Heart right ventricle (tissue), 16 donors: ENCODE measurements at regions not wholly inside any gene's neighbourhood (a gene's known extent, or its start where the extent isn't known, plus 50 kb on each side); places are given as distances from the start of the nearest gene placed in this dataset.

Source experiments
- ATAC-seq, 8 donors: fragments of 200-7000 bp; cut with Tn5 transposase; one replicate each; pipeline ENCODE4 v1.9.1; 2020; ENCODE audit warnings: mild to moderate bottlenecking in 8 of 8, moderate library complexity in 8 of 8, moderate number of reproducible peaks in 1 of 8
- DNase-seq, 2 donors: peaks; one replicate each; pipeline ENCODE4 v3.0.0-alpha.2; 2020
- H3K27ac ChIP-seq, 10 donors: fragments of 200-600 bp; sonication (generic) in 2 of 10; one replicate each; pipeline versions ENCODE4 v1.5.0 to v1.8.0; 2020 to 2022; ENCODE audit warnings: mild to moderate bottlenecking in 3 of 10
- H3K27me3 ChIP-seq, 7 donors: fragments of 200-600 bp; one replicate each; pipeline ENCODE4 v1.8.0; 2021 to 2022; ENCODE audit warnings: mild to moderate bottlenecking in 2 of 7
- H3K36me3 ChIP-seq, 9 donors: fragments of 200-600 bp; sonication (generic) in 1 of 9; one replicate each; pipeline versions ENCODE4 v1.5.0 to v1.8.0; 2020 to 2022; ENCODE audit warnings: mild to moderate bottlenecking in 2 of 9
- H3K4me1 ChIP-seq, 9 donors: fragments of 200-600 bp; sonication (generic) in 1 of 9; one replicate each; pipeline versions ENCODE4 v1.5.0 to v1.8.0; 2020 to 2022; ENCODE audit warnings: mild to moderate bottlenecking in 4 of 9
- H3K4me3 ChIP-seq, 10 donors: fragments of 200-600 bp; sonication (generic) in 2 of 10; one replicate each; pipeline versions ENCODE4 v1.5.0 to v1.8.0; 2020 to 2022; ENCODE audit warnings: mild to moderate bottlenecking in 7 of 10, moderate library complexity in 2 of 10
- H3K9me3 ChIP-seq, 11 donors: fragments of 200-600 bp in 10 of 11; sonication (generic) in 2 of 11; one replicate each; pipeline versions ENCODE4 v1.5.0 to v1.8.0; 2013 to 2022; ENCODE audit warnings: mild to moderate bottlenecking in 2 of 11, control low read depth in 1 of 11, moderate library complexity in 1 of 11
- WGBS, 2 donors: extraction: QIAGEN DNeasy Blood & Tissue Kit; methylation state at CpG; one replicate each; pipeline ENCODE4 v1.1.7; 2013; ENCODE audit warnings: inconsistent platforms in 1 of 2; 5-methylcytosine and 5-hydroxymethylcytosine counted together
- intact Hi-C, 10 donors: fragments of 100-400 bp; cut with DNase I; formaldehyde crosslinking; loops; one replicate each; pipeline versions ENCODE4 v1.11.1 to v1.14.2; 2022
- TF ChIP-seq, protein P1 (sequence below), 9 donors: fragments of 200-600 bp; sonication (generic) in 2 of 9; IDR thresholded peaks; one replicate each; pipeline versions ENCODE4 v1.5.0 to v1.8.0; 2021 to 2022; ENCODE audit warnings: antibody characterized with exemption in 9 of 9, mild to moderate bottlenecking in 5 of 9, moderate library complexity in 1 of 9
- donor health status: Arrhythmogenic right ventricular cardiomyopathy.
- donor health status: ischemic (EF 13 %, LVEDD 7.1; RV severe dilation, severe dysfunction).
- donor health status: healthy with polysubstance abuse.
- donor health status: DM: no; HTN: yes; CAD: no.
- donor health status: DM: no; HTN: no; CAD: no.
- donor health status: ischemic (EF 25% LVEDD 6.9; RV normal size, moderate dysfunction).
- donor health status: ischemic (EF 25% LVEDD 5.7; RV mildly dilated, moderate dysfunction).
- donor health status: healthy.
- donor health status: DM: yes; HTN: yes; CAD: no.
- donor health status: Ischemic cardiomyopathy.
- donor health status: ischemic (EF 35%, LVEDD 5.7; RV mildly dilated, moderate dysfunction).
- donor health status: nonischemic (EF 11% LVEDD 7.7; RV severe dilation, severe dysfunction).
- donor health status: DM: yes; HTN: yes; CAD: no.
- donor health status: PGD.
- donor health status: ischemic (EF 29% LVEDD 5.4; RV normal size, mild dysfunction).
- donor health status: nonischemic (EF 23%, LVEDD 6.1; RV moderate dilation, normal function).

GRCh38 chr12:43241986-43242385 is 310.0 kb downstream of the ADAMTS20 start:
- Histone ChIP-seq H3K4me1 (no peaks in the 10 kb centered on the region), H3K27me3 (no peaks in the 10 kb centered on the region), H3K27ac (no peak overlapping the region), H3K4me3 (no peak overlapping the region), H3K9me3 (peaks cover 0 to 4% (median 0%) of the 10 kb centered on the region in 11 donors), H3K36me3 (no peaks in the 10 kb centered on the region)
- ATAC-seq (no peak), DNase-seq (no peak)
- WGBS, 2 donors, result 56 to 58% methylated on average over 2 of the region's 2 CpGs
- intact Hi-C loops, result loop anchor here in 1 of 10 donors (10.0 kb wide), 1 partner anchor 47 kb away; no protein-coding TSS in a partner anchor
- TF ChIP-seq, protein P1, sequence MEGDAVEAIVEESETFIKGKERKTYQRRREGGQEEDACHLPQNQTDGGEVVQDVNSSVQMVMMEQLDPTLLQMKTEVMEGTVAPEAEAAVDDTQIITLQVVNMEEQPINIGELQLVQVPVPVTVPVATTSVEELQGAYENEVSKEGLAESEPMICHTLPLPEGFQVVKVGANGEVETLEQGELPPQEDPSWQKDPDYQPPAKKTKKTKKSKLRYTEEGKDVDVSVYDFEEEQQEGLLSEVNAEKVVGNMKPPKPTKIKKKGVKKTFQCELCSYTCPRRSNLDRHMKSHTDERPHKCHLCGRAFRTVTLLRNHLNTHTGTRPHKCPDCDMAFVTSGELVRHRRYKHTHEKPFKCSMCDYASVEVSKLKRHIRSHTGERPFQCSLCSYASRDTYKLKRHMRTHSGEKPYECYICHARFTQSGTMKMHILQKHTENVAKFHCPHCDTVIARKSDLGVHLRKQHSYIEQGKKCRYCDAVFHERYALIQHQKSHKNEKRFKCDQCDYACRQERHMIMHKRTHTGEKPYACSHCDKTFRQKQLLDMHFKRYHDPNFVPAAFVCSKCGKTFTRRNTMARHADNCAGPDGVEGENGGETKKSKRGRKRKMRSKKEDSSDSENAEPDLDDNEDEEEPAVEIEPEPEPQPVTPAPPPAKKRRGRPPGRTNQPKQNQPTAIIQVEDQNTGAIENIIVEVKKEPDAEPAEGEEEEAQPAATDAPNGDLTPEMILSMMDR (IDR thresholded peaks at IDR 0.05), result no peak

- peaks cover 0 to 4% (median 0%) of the 10 kb centered on the region in 11 donors for H3K9me3 ChIP-seq
- no peak for DNase-seq
- no peaks in the 10 kb centered on the region for H3K27me3 ChIP-seq
- no peak overlapping the region for H3K4me3 ChIP-seq
- ATAC-seq, result no peak
- H3K27ac ChIP-seq, result no peak overlapping the region
- TF ChIP-seq, protein P1 (IDR thresholded peaks at IDR 0.05), result no peak
- no peaks in the 10 kb centered on the region for H3K36me3 ChIP-seq
- no peaks in the 10 kb centered on the region for H3K4me1 ChIP-seq
- intact Hi-C loops, result no loop called here
These were observed 313.7 kb downstream of the ADAMTS20 start for GRCh38 chr12:43238281-43238680.

- no peaks in the 10 kb centered on the region for H3K27me3 ChIP-seq
- intact Hi-C loops, result no loop called here
- no peak for ATAC-seq
- H3K36me3 ChIP-seq, result no peaks in the 10 kb centered on the region
- no peak for DNase-seq
- H3K4me1 ChIP-seq, result no peaks in the 10 kb centered on the region
- 90 to 98% methylated on average over 3 of the region's 3 CpGs for WGBS, 2 donors
- no peak overlapping the region for H3K27ac ChIP-seq
- H3K9me3 ChIP-seq, result peaks cover 0 to 4% (median 0%) of the 10 kb centered on the region in 11 donors
- H3K4me3 ChIP-seq, result no peak overlapping the region
- TF ChIP-seq, protein P1 (IDR thresholded peaks at IDR 0.05), result no peak
These were observed 314.6 kb downstream of the ADAMTS20 start for GRCh38 chr12:43237238-43237879.

DNA sequence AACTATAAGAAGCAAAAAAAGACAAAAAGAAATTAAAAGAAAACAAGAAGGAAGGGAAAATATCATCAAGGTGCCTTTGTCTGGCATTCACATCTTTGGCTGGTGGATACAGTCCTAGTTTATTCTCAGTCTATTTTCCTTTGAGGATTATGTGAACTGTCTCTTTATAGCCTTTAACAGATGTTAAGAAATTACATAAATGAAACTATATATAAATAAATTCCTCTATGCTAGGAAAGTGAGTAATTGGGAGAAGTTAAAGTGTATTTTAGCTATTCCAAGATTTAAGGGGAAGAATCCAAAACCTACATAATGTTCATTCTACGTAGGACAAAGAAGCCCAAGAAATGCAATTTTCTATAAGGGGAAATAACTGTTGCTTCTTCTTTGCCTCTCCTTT is 316.3 kb downstream of the ADAMTS20 start:
- H3K4me3 ChIP-seq, result no peak overlapping the region
- intact Hi-C loops, result no loop called here
- no peaks in the 10 kb centered on the region for H3K4me1 ChIP-seq
- ATAC-seq, result no peak
- 93 to 95% methylated on average over 1 of the region's 1 CpG for WGBS, 2 donors
- H3K27me3 ChIP-seq, result no peaks in the 10 kb centered on the region
- no peak for DNase-seq
- peaks cover 0 to 4% (median 0%) of the 10 kb centered on the region in 11 donors for H3K9me3 ChIP-seq
- TF ChIP-seq, protein P1 (IDR thresholded peaks at IDR 0.05), result no peak
- no peaks in the 10 kb centered on the region for H3K36me3 ChIP-seq
- H3K27ac ChIP-seq, result no peak overlapping the region
